ENCODE measurements at regions not wholly inside any gene's neighbourhood (a gene's known extent, or its start where the extent isn't known, plus 50 kb on each side); places are given as distances from the start of the nearest gene placed in this dataset.

- no peak for TF ChIP-seq CTCF (IDR thresholded peaks at IDR 0.05)
- no peak for TF ChIP-seq POLR2A (IDR thresholded peaks at IDR 0.05)
- no peak for TF ChIP-seq POLR2AphosphoS5 (IDR thresholded peaks at IDR 0.05)
These were observed 671.5 kb upstream of the GRM7 start for GRCh38 chr3:6189384-6189783.
